BJ (cell line): ENCODE measurements at regions not wholly inside any gene's neighbourhood (a gene's known extent, or its start where the extent isn't known, plus 50 kb on each side); places are given as distances from the start of the nearest gene placed in this dataset. TPM values are rescaled to one million over a fixed set of nuclear protein-coding genes. Genes with fewer than 3 reads are reported as not detected.

Experiments
- CTCF ChIA-PET: fragments of 350-600 bp; formaldehyde crosslinking; extraction: SDS; loops from one replicate; lab custom pipeline; 2021; ENCODE audit warnings: antibody characterized with exemption, inconsistent platforms; lab: Yijun Ruan, JAX
- POLR2A ChIA-PET: fragments of 300-600 bp; sonication (Branson Sonifier 250); formaldehyde crosslinking; extraction: SDS; loops from one replicate; lab custom pipeline; 2021; ENCODE audit warnings: antibody characterized with exemption; lab: Charles Lee
- DNase-seq: peaks from one replicate; pipeline ENCODE4 v3.0.0-alpha.2; 2011; ENCODE audit warnings: low read depth
- H3K27me3 ChIP-seq: 2 replicates; pipeline ENCODE4 v1.6.0; 2011; ENCODE audit warnings: low read length; ENCODE audit not compliant: control insufficient read depth, insufficient read depth
- H3K36me3 ChIP-seq: 2 replicates; pipeline ENCODE4 v1.5.1; 2011; ENCODE audit warnings: low read length; ENCODE audit not compliant: control insufficient read depth, insufficient read depth
- H3K4me3 ChIP-seq: 2 replicates; pipeline ENCODE4 v1.5.1; 2011; ENCODE audit warnings: low read depth, mild to moderate bottlenecking, control low read depth, low read length
- CTCF ChIP-seq: IDR thresholded peaks from 2 replicates; pipeline ENCODE4 v1.5.1; 2011; ENCODE audit warnings: low read depth, mild to moderate bottlenecking, control low read depth, inconsistent platforms, low read length, moderate library complexity; ENCODE audit not compliant: insufficient read depth
- small RNA-seq: library from RNA; depleted of rRNA; stranded (forward); fragments of <200 nt; gene quantifications from one replicate; pipeline ENCODE3, GENCODE V24; 2012; ENCODE audit warnings: low replicate concordance, low read depth; ENCODE audit not compliant: insufficient read length

DNA sequence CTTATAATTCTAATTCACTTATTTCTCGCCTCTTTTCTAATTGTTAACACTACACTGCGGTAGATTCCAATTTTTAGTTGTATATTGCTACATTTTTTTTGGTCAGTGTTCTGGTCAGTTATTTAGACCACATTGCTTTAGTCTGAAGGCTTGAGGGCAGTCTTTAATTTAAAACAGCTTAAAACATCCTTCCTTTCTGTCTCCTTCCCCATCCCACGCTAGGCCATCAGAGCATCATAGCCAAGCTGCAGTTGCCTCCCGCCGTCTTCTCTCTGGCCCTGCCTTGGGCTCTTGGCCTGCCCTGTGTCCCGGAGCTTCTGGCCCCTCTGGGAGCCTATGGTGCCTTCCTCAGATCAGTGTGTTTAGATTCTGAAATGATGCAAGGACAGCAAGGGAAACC lies 52.6 kb upstream of the GLI2 start:
- Histone ChIP-seq H3K36me3 (no peaks in the 10 kb centered on the region), H3K27me3 (no peaks in the 10 kb centered on the region; the same call in 1 of the 2 replicates), H3K4me3 (no peak overlapping the region)
- no peak for TF ChIP-seq CTCF
- ChIA-PET POLR2A (interaction anchor here (0.6 kb wide), 1 partner anchor 67 kb away, joined by 3 read pairs; no protein-coding TSS in a partner anchor), CTCF (interaction anchor here (0.7 to 23.9 kb wide), 10 partner anchors 8 to 980 kb away, joined by 3 to 446 read pairs (median 4); no protein-coding TSS in a partner anchor)
- DNase-seq, result no peak

DNA sequence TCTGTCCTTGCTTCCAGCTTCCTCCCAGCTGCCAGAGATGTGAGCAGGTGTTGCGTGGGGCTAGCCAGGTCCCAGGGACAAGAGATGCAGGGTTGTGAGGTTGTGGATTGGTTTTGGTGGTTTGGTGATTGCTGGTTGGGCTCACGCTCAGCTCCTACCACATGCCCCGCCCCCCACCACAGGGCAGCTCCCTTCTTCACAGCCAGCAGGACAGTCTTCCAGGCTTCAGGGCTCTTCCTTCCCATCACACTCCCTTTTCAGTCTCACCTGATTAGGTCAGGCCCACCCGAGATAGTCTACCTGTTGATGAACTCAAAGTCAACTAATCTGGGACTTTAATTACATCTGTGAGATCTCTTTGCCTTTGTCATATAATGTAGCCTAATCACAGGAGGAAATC lies 52.0 kb upstream of the GLI2 start:
- DNase-seq, result no peak
- TF ChIP-seq CTCF, result no peak
- no peaks in the 10 kb centered on the region; the same call in 1 of the 2 replicates for H3K27me3 ChIP-seq
- no peak overlapping the region for H3K4me3 ChIP-seq
- ChIA-PET CTCF (interaction anchor here (1.0 to 23.9 kb wide), 7 partner anchors 9 to 476 kb away, joined by 3 to 446 read pairs (median 5); no protein-coding TSS in a partner anchor), POLR2A (interaction anchor here (0.6 kb wide), 1 partner anchor 66 kb away, joined by 3 read pairs; no protein-coding TSS in a partner anchor)
- H3K36me3 ChIP-seq, result no peaks in the 10 kb centered on the region

GRCh38 chr2:120684289-120685065 lies 51.2 kb upstream of the GLI2 start:
- POLR2A ChIA-PET, result interaction anchor here (0.6 to 0.7 kb wide), 3 partner anchors 111 to 341 kb away, joined by 3 to 10 read pairs (median 7); no protein-coding TSS in a partner anchor
- Histone ChIP-seq H3K4me3 (no peak overlapping the region), H3K36me3 (no peaks in the 10 kb centered on the region), H3K27me3 (peaks cover 2% of the 10 kb centered on the region; the same call in 1 of the 2 replicates)
- DNase-seq, result peak; percentile 52
- no peak for TF ChIP-seq CTCF
- CTCF ChIA-PET, result interaction anchor here (1.0 to 23.9 kb wide), 6 partner anchors 9 to 397 kb away, joined by 3 to 446 read pairs (median 6); no protein-coding TSS in a partner anchor

GRCh38 chr2:120685066-120685973 lies 50.3 kb upstream of the GLI2 start:
- no peak overlapping the region for H3K4me3 ChIP-seq
- no peaks in the 10 kb centered on the region for H3K36me3 ChIP-seq
- ChIA-PET CTCF (interaction anchor here (0.6 to 23.9 kb wide), 6 partner anchors 10 to 396 kb away, joined by 3 to 446 read pairs (median 7); no protein-coding TSS in a partner anchor), POLR2A (no interaction called here)
- DNase-seq, result no peak
- no peak for TF ChIP-seq CTCF
- H3K27me3 ChIP-seq, result peaks cover 2% of the 10 kb centered on the region; the same call in 1 of the 2 replicates

Small RNA genes lying in the stretch of these regions (small RNA-seq; reads per million reads assigned to genes)
- gene RF00019, result not detected
